ENCODE measurements at regions not wholly inside any gene's neighbourhood (a gene's known extent, or its start where the extent isn't known, plus 50 kb on each side); places are given as distances from the start of the nearest gene placed in this dataset.

DNA sequence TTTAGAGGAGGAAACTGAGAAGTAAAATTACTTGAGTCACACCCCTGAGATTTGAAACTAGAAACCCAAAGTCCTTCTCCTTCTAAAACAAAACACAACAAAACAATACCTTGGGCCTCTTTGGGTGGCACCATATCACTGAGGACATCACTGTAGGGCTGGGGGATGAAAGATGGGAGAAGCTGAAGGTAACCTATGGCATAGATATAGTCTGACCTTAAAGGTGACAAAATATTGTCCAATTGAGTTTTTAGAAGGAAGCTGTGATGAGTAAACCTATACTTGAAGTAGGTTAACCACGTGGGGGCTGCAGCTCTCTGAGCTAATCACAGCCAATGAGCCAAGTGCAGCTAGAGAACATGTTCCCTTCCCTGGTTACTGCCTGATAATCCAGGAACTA is 167.4 kb upstream of the CD180 start:
- no peaks in the 10 kb centered on the region for H3K4me1 ChIP-seq
- H3K36me3 ChIP-seq, result no peaks in the 10 kb centered on the region
- H3K27me3 ChIP-seq, result no peaks in the 10 kb centered on the region
- H3K4me3 ChIP-seq, result no peak overlapping the region
- no peak for DNase-seq
- intact Hi-C loops (cut with DNase I), result no loop called here
- TF ChIP-seq, protein P1, sequence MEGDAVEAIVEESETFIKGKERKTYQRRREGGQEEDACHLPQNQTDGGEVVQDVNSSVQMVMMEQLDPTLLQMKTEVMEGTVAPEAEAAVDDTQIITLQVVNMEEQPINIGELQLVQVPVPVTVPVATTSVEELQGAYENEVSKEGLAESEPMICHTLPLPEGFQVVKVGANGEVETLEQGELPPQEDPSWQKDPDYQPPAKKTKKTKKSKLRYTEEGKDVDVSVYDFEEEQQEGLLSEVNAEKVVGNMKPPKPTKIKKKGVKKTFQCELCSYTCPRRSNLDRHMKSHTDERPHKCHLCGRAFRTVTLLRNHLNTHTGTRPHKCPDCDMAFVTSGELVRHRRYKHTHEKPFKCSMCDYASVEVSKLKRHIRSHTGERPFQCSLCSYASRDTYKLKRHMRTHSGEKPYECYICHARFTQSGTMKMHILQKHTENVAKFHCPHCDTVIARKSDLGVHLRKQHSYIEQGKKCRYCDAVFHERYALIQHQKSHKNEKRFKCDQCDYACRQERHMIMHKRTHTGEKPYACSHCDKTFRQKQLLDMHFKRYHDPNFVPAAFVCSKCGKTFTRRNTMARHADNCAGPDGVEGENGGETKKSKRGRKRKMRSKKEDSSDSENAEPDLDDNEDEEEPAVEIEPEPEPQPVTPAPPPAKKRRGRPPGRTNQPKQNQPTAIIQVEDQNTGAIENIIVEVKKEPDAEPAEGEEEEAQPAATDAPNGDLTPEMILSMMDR (IDR thresholded peaks at IDR 0.05), result no peak
- H3K27ac ChIP-seq, result no peak overlapping the region
- no peak overlapping the region for H3K9ac ChIP-seq (ENCODE audit: low read depth in 2 of 2, low read length in 2 of 2)
- no peaks in the 10 kb centered on the region for H3K9me3 ChIP-seq

DNA sequence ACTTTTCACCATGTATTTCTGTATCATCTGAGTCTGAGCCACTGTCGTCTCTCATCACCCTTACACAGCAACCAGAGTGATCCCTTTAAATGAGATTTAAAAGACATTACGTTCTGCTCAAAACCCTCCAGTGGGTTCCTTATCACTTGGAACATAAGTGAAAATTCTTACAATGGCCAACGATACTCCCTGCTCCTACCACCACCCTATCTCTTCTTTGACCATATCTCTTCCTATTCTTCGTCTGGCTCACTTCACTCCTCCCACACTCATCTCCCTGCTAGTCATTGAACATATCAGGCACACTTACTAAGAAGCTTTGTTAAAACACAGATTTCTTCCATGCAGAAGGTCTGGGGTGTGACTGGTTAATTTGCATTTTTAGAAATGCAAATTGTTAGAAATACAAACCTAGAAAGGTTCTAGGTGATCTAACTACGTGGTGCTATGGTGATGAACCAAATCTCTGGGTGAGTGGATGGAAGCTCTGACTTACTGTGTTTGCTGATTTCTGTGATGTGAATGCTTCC is 166.6 kb upstream of the CD180 start:
- Histone ChIP-seq H3K9me3 (no peaks in the 10 kb centered on the region), H3K36me3 (no peaks in the 10 kb centered on the region), H3K27ac (no peak overlapping the region), H3K4me1 (no peaks in the 10 kb centered on the region), H3K9ac (ENCODE audit: low read depth in 2 of 2, low read length in 2 of 2) (no peak overlapping the region), H3K4me3 (no peak overlapping the region), H3K27me3 (no peaks in the 10 kb centered on the region)
- DNase-seq, result no peak
- TF ChIP-seq, protein P1 (IDR thresholded peaks at IDR 0.05), result no peak
- intact Hi-C loops (cut with DNase I), result no loop called here

DNA sequence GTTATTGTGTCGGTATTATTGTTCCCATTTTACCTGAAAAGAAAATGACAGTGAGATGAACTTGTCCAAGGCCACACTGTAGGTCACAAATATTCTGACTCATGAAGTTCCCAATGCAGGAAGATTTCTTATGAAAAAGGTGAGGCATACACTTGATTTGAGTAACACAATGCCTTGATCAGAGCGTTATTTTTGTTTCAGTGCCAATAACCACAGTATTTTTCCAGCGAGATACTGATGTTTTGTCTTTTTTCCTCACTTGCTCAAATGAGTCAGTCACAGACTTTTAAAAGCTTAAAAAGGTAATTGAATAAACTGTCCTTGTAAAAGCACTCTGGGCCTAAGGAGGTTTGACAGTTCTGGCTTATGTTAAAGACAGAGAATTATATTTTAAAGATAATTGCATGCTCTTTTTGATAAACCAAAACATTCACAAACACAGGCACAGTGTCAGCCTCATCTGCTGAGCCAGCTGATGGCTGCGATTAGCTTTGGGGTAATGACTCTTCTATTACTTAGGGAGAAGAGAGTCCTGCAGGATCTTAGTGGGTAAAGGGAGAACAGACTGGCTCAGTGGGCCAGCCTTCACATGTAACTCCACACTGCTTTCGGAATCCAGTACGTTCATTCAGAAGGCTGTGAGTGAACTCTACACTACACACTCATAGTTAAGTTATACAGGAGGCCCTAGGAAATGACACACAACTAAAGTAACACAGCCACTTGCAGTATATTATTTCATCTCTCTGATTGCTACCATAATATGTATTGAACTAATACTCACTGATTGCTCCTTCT is 165.5 kb upstream of the CD180 start:
- H3K9ac ChIP-seq (ENCODE audit: low read depth in 2 of 2, low read length in 2 of 2), result no peak overlapping the region
- H3K9me3 ChIP-seq, result no peaks in the 10 kb centered on the region
- H3K4me3 ChIP-seq, result no peak overlapping the region
- H3K4me1 ChIP-seq, result no peaks in the 10 kb centered on the region
- intact Hi-C loops (cut with DNase I), result no loop called here
- H3K27ac ChIP-seq, result no peak overlapping the region
- H3K36me3 ChIP-seq, result no peaks in the 10 kb centered on the region
- H3K27me3 ChIP-seq, result no peaks in the 10 kb centered on the region
- DNase-seq, result no peak
- TF ChIP-seq, protein P1 (IDR thresholded peaks at IDR 0.05), result no peak

DNA sequence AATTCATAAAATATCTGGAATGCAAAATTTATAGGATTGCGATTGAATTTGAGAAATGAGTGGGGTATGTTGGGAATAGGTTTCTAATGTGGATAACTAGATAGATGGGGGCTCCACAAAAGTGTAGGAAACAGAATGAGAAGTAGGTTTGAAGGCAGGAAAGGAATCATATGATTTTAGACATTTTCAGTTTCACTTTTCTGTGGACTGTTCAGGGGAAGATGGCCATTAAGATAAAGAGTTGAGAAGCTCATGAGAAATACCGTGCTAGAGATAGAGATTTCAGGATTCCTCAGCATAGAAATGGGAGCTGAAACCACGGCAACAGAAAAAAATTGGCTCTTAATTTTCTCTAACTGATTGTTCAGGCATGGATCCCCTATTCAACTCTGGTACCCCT is 163.4 kb upstream of the CD180 start:
- Histone ChIP-seq H3K9me3 (no peaks in the 10 kb centered on the region), H3K27me3 (no peaks in the 10 kb centered on the region), H3K4me1 (no peaks in the 10 kb centered on the region), H3K36me3 (no peaks in the 10 kb centered on the region), H3K27ac (no peak overlapping the region), H3K9ac (ENCODE audit: low read depth in 2 of 2, low read length in 2 of 2) (no peak overlapping the region), H3K4me3 (no peak overlapping the region)
- intact Hi-C loops (cut with DNase I), result no loop called here
- DNase-seq, result no peak
- TF ChIP-seq, protein P1 (IDR thresholded peaks at IDR 0.05), result no peak

DNA sequence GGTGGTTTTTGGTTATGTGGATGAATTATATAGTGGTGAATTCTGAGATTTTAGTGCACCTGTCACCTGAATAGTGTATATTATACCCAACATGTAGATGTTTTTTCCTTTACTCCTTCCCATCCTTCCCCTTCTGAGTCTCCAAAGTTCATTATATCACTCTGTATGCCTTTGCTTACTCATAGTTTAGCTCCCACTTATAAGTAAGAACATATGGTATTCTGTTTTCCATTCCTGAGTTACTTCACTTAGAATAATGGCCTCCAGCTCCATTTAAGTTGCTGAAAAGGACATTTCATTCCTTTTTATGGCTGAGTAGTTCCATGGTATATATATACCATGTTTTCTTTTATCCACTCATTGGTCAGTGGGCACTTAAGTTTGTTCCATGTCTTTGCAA is 161.6 kb upstream of the CD180 start:
- no peaks in the 10 kb centered on the region for H3K27me3 ChIP-seq
- intact Hi-C loops (cut with DNase I), result no loop called here
- H3K36me3 ChIP-seq, result no peaks in the 10 kb centered on the region
- no peak overlapping the region for H3K27ac ChIP-seq
- no peak overlapping the region for H3K4me3 ChIP-seq
- no peak for DNase-seq
- TF ChIP-seq, protein P1 (IDR thresholded peaks at IDR 0.05), result no peak
- no peaks in the 10 kb centered on the region for H3K4me1 ChIP-seq
- no peaks in the 10 kb centered on the region for H3K9me3 ChIP-seq
- H3K9ac ChIP-seq (ENCODE audit: low read depth in 2 of 2, low read length in 2 of 2), result no peak overlapping the region
